ENCODE measurements at regions not wholly inside any gene's neighbourhood (a gene's known extent, or its start where the extent isn't known, plus 50 kb on each side); places are given as distances from the start of the nearest gene placed in this dataset.

- TF ChIP-seq CTCF (IDR thresholded peaks at IDR 0.05) (no peak), POLR2A (IDR thresholded peaks at IDR 0.05) (no peak)
Measured at GRCh38 chrX:140065961-140066662, 100.8 kb upstream of the CXorf66 start.

All from transverse colon (tissue), 3 donors.